ENCODE measurements at regions not wholly inside any gene's neighbourhood (a gene's known extent, or its start where the extent isn't known, plus 50 kb on each side); places are given as distances from the start of the nearest gene placed in this dataset.

DNA sequence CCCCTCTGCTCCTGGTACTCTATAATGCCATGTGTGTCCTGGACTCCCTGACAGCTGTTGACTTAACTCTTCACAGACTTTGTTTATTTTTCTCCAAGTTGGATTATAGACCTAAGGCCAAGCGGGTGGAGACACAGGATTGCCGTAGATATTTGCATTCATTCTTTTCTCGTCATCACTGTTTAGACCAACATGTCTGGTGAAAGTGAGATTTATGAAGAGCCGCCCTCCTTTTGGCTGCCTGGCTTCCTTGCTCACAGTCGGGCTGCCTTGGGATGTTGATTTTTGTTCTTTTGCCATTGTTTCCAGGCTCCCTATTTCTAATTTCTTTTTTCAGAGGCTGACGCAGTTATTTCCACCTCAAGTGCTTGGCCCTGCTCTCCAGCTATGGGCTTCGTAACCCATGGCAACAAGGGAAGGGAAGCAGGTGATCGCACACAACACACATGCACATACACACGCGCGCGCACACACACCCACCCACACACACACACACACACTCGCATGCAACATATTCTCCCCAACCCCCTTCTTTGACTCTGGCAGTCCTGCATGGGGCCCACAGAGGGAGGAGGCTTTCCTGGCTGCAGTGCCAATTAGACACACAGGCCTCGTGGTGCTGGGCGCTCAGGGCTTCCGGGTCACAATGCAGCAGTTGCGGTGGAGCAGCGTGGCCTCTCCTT is 296.5 kb downstream of the MTX2 start:
- no peaks in the 10 kb centered on the region for H3K36me3 ChIP-seq (ENCODE audit: control insufficient read depth, insufficient read depth, low read length)
- no peak overlapping the region for H2BK5ac ChIP-seq (ENCODE audit: low read length)
- DNase-seq = no peak
- H3K23ac ChIP-seq (ENCODE audit: low read length) = no peak overlapping the region
- no CpG with 5 or more reads among the region's 18 CpGs for WGBS (ENCODE audit: extremely low coverage, insufficient coverage, low lambda C conversion rate)
- no peaks in the 10 kb centered on the region for H3K4me1 ChIP-seq (ENCODE audit: control insufficient read depth, low read depth, low read length)
- no peaks in the 10 kb centered on the region for H3K79me1 ChIP-seq (ENCODE audit: low read length)
- H3K27me3 ChIP-seq (ENCODE audit: insufficient read depth, low read length, poor library complexity) = no peaks in the 10 kb centered on the region
- no peak overlapping the region for H3K56ac ChIP-seq (ENCODE audit: low read length)
- H3K4ac ChIP-seq (ENCODE audit: low read depth, low read length) = no peak overlapping the region
- H2BK15ac ChIP-seq (replicated peaks; ENCODE audit: low read depth) = no peak overlapping the region
- no peak overlapping the region for H3K27ac ChIP-seq (ENCODE audit: low read depth, low read length)
- no peaks in the 10 kb centered on the region for H3K79me2 ChIP-seq (ENCODE audit: control insufficient read depth, insufficient read depth, low read length)
- no peak overlapping the region for H2AK5ac ChIP-seq (ENCODE audit: low read length)
- no peak overlapping the region for H3K4me3 ChIP-seq (ENCODE audit: low read length)
- no peak overlapping the region for H3K18ac ChIP-seq (ENCODE audit: low read length)
- no peak overlapping the region for H3K9ac ChIP-seq (ENCODE audit: low read length)
- no peak overlapping the region for H3K4me2 ChIP-seq (ENCODE audit: low read length)
- H4K5ac ChIP-seq (ENCODE audit: low read length) = no peak overlapping the region
- no peak overlapping the region for H4K8ac ChIP-seq (ENCODE audit: low read depth, low read length)
- H2BK120ac ChIP-seq (ENCODE audit: low read depth, low read length) = no peak overlapping the region

GRCh38 chr2:176566496-176566895 is 297.3 kb downstream of the MTX2 start:
- Histone ChIP-seq H3K79me2 (ENCODE audit: control insufficient read depth, insufficient read depth, low read length) (no peaks in the 10 kb centered on the region), H3K18ac (ENCODE audit: low read length) (no peak overlapping the region), H2AK5ac (ENCODE audit: low read length) (no peak overlapping the region), H2BK5ac (ENCODE audit: low read length) (no peak overlapping the region), H2BK120ac (ENCODE audit: low read depth, low read length) (no peak overlapping the region), H3K4me3 (ENCODE audit: low read length) (no peak overlapping the region), H3K27ac (ENCODE audit: low read depth, low read length) (no peak overlapping the region), H4K8ac (ENCODE audit: low read depth, low read length) (no peak overlapping the region), H4K5ac (ENCODE audit: low read length) (no peak overlapping the region), H3K9ac (ENCODE audit: low read length) (no peak overlapping the region), H3K4ac (ENCODE audit: low read depth, low read length) (no peak overlapping the region), H3K56ac (ENCODE audit: low read length) (no peak overlapping the region), H3K23ac (ENCODE audit: low read length) (no peak overlapping the region), H3K4me2 (ENCODE audit: low read length) (no peak overlapping the region), H3K79me1 (ENCODE audit: low read length) (no peaks in the 10 kb centered on the region), H2BK15ac (replicated peaks; ENCODE audit: low read depth) (no peak overlapping the region), H3K4me1 (ENCODE audit: control insufficient read depth, low read depth, low read length) (no peaks in the 10 kb centered on the region), H3K27me3 (ENCODE audit: insufficient read depth, low read length, poor library complexity) (no peaks in the 10 kb centered on the region), H3K36me3 (ENCODE audit: control insufficient read depth, insufficient read depth, low read length) (no peaks in the 10 kb centered on the region)
- no CpG with 5 or more reads among the region's 1 CpG for WGBS (ENCODE audit: extremely low coverage, insufficient coverage, low lambda C conversion rate)
- no peak for DNase-seq

DNA sequence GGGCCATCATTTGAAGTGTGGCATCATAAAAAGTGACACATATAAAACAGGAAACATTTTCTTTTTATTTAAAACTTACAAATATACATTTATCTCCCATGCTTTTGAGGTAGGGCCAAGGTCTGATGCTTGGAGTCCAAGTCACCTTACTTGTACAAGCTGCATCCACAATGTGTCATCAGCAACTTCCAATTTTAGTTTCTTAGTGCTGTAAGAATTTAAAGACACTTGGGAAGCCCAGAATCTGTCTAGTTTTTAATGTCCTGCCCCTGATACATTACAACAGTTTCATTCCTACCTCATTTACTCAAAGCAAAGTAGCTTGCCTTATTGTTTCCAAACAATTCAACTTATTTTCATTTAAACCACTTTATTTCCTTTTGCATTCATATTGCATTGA is 297.7 kb downstream of the MTX2 start:
- Histone ChIP-seq H3K4ac (ENCODE audit: low read depth, low read length) (no peak overlapping the region), H3K79me2 (ENCODE audit: control insufficient read depth, insufficient read depth, low read length) (no peaks in the 10 kb centered on the region), H3K79me1 (ENCODE audit: low read length) (no peaks in the 10 kb centered on the region), H4K5ac (ENCODE audit: low read length) (no peak overlapping the region), H3K27ac (ENCODE audit: low read depth, low read length) (no peak overlapping the region), H3K4me3 (ENCODE audit: low read length) (no peak overlapping the region), H2BK120ac (ENCODE audit: low read depth, low read length) (no peak overlapping the region), H3K9ac (ENCODE audit: low read length) (no peak overlapping the region), H2AK5ac (ENCODE audit: low read length) (no peak overlapping the region), H3K56ac (ENCODE audit: low read length) (no peak overlapping the region), H3K23ac (ENCODE audit: low read length) (no peak overlapping the region), H3K4me2 (ENCODE audit: low read length) (no peak overlapping the region), H3K36me3 (ENCODE audit: control insufficient read depth, insufficient read depth, low read length) (no peaks in the 10 kb centered on the region), H2BK15ac (replicated peaks; ENCODE audit: low read depth) (no peak overlapping the region), H2BK5ac (ENCODE audit: low read length) (no peak overlapping the region), H4K8ac (ENCODE audit: low read depth, low read length) (no peak overlapping the region), H3K4me1 (ENCODE audit: control insufficient read depth, low read depth, low read length) (no peaks in the 10 kb centered on the region), H3K27me3 (ENCODE audit: insufficient read depth, low read length, poor library complexity) (no peaks in the 10 kb centered on the region), H3K18ac (ENCODE audit: low read length) (no peak overlapping the region)
- DNase-seq = no peak

GRCh38 chr2:176567361-176567760 is 298.1 kb downstream of the MTX2 start:
- no CpG with 5 or more reads among the region's 2 CpGs for WGBS (ENCODE audit: extremely low coverage, insufficient coverage, low lambda C conversion rate)
- Histone ChIP-seq H3K27ac (ENCODE audit: low read depth, low read length) (no peak overlapping the region), H3K79me1 (ENCODE audit: low read length) (no peaks in the 10 kb centered on the region), H3K4me2 (ENCODE audit: low read length) (no peak overlapping the region), H2AK5ac (ENCODE audit: low read length) (no peak overlapping the region), H3K4ac (ENCODE audit: low read depth, low read length) (no peak overlapping the region), H3K36me3 (ENCODE audit: control insufficient read depth, insufficient read depth, low read length) (no peaks in the 10 kb centered on the region), H4K5ac (ENCODE audit: low read length) (no peak overlapping the region), H3K4me1 (ENCODE audit: control insufficient read depth, low read depth, low read length) (no peaks in the 10 kb centered on the region), H3K23ac (ENCODE audit: low read length) (no peak overlapping the region), H2BK5ac (ENCODE audit: low read length) (no peak overlapping the region), H2BK15ac (replicated peaks; ENCODE audit: low read depth) (no peak overlapping the region), H3K18ac (ENCODE audit: low read length) (no peak overlapping the region), H3K56ac (ENCODE audit: low read length) (no peak overlapping the region), H2BK120ac (ENCODE audit: low read depth, low read length) (no peak overlapping the region), H3K27me3 (ENCODE audit: insufficient read depth, low read length, poor library complexity) (no peaks in the 10 kb centered on the region), H3K79me2 (ENCODE audit: control insufficient read depth, insufficient read depth, low read length) (no peaks in the 10 kb centered on the region), H3K9ac (ENCODE audit: low read length) (no peak overlapping the region), H3K4me3 (ENCODE audit: low read length) (no peak overlapping the region), H4K8ac (ENCODE audit: low read depth, low read length) (no peak overlapping the region)
- no peak for DNase-seq

GRCh38 chr2:176569574-176569973 is 300.3 kb downstream of the MTX2 start:
- H3K4me2 ChIP-seq (ENCODE audit: low read length) = no peak overlapping the region
- no peak for DNase-seq
- no peaks in the 10 kb centered on the region for H3K27me3 ChIP-seq (ENCODE audit: insufficient read depth, low read length, poor library complexity)
- no peak overlapping the region for H2AK5ac ChIP-seq (ENCODE audit: low read length)
- H3K79me1 ChIP-seq (ENCODE audit: low read length) = no peaks in the 10 kb centered on the region
- H3K79me2 ChIP-seq (ENCODE audit: control insufficient read depth, insufficient read depth, low read length) = no peaks in the 10 kb centered on the region
- no peak overlapping the region for H2BK5ac ChIP-seq (ENCODE audit: low read length)
- no peak overlapping the region for H3K9ac ChIP-seq (ENCODE audit: low read length)
- no peak overlapping the region for H3K23ac ChIP-seq (ENCODE audit: low read length)
- H2BK120ac ChIP-seq (ENCODE audit: low read depth, low read length) = no peak overlapping the region
- H3K36me3 ChIP-seq (ENCODE audit: control insufficient read depth, insufficient read depth, low read length) = no peaks in the 10 kb centered on the region
- no peak overlapping the region for H3K27ac ChIP-seq (ENCODE audit: low read depth, low read length)
- no peak overlapping the region for H3K4me3 ChIP-seq (ENCODE audit: low read length)
- no peak overlapping the region for H3K56ac ChIP-seq (ENCODE audit: low read length)
- H4K5ac ChIP-seq (ENCODE audit: low read length) = no peak overlapping the region
- WGBS (ENCODE audit: extremely low coverage, insufficient coverage, low lambda C conversion rate) = no CpG with 5 or more reads among the region's 3 CpGs
- H3K4me1 ChIP-seq (ENCODE audit: control insufficient read depth, low read depth, low read length) = no peaks in the 10 kb centered on the region
- H2BK15ac ChIP-seq (replicated peaks; ENCODE audit: low read depth) = no peak overlapping the region
- H3K4ac ChIP-seq (ENCODE audit: low read depth, low read length) = no peak overlapping the region
- H4K8ac ChIP-seq (ENCODE audit: low read depth, low read length) = no peak overlapping the region
- H3K18ac ChIP-seq (ENCODE audit: low read length) = no peak overlapping the region
